Lung microvascular endothelial cell (primary cell): ENCODE measurements at regions not wholly inside any gene's neighbourhood (a gene's known extent, or its start where the extent isn't known, plus 50 kb on each side); places are given as distances from the start of the nearest gene placed in this dataset.

Source experiments
- DNase-seq, 2 donors: peaks; one replicate each; pipeline versions ENCODE4 v3.0.0 to v3.0.0-alpha.2; 2010; ENCODE audit warnings: low read depth in 2 of 2

- DNase-seq, result no peak
Measured at GRCh38 chr1:212525479-212526110, 83.0 kb upstream of the ATF3 start.

DNA sequence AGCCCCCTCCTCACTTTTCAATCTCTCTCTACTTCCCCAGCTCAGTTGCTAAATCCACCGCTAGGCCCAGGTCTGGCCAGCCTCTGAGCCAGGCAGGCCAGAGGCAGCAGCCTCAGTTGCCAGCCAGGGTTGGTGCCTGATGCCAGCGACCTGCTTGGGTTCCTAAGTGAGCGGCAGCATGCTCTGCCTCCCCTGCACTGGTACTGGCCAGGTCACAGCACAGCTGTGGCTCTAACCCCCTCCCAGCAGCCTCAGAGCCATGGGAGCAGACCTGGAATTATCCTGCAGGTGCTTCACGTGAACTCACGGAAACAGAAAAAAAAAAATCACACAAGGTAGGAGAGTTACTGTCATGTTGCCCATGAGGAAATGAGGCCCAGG is 82.5 kb upstream of the ATF3 start:
- DNase-seq, result no peak

DNA sequence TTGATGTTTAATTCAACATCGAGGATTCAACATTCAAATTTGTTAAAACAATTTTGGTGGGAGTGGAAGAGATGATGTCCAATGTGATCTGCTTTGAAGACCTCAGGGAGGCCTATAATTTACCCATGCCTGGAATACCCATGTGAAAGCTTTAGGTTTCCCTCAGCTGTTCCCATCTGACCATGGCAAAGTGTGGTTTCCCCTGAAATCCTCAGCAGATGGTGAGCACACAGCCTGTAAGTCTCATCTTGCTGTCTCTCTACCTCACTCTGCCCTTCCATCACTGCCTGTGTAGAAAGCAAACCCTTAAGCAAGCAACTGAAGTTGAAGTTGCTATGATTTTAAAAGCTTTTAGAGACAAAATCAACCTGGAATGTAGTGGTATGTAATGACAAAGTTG is 80.1 kb upstream of the ATF3 start:
- DNase-seq, result no peak

GRCh38 chr1:212529211-212529741 is 79.3 kb upstream of the ATF3 start:
- no peak for DNase-seq

- no peak for DNase-seq
Measured at GRCh38 chr1:212531267-212531666, 77.3 kb upstream of the ATF3 start.

GRCh38 chr1:212531796-212532195 is 76.8 kb upstream of the ATF3 start:
- DNase-seq, result no peak

DNA sequence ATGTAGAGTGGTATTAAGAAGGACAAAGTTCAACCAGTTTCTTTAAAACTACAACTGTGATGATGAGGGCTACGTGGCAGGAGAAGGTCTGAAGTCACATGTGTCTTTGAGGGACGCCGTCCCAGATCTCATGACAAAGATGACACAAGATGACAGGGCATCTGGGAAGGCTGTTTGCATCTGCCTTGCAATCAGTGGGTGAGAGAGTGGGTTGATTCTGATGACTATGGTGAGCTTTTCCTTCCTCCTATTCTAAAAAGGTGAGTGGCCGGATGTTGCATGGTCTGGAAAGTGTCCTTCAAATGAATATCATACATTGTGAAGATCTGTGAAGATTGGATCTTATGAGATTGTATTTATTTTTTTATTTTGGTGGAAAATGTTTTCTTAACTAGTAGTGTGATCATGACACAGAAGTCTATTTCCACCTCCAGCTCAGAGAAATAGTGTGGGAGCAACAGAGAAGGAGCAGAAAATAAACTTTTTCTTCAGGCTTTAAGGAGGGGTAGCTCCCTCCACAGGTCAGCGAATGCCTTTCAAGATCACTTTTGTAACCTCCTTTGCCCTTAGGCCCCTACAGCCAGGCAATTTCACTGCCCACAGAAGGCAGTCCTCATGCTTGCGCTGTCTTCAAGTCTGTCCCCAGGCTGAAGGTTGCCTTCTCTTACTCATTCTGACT is 76.0 kb upstream of the ATF3 start:
- no peak for DNase-seq

DNA sequence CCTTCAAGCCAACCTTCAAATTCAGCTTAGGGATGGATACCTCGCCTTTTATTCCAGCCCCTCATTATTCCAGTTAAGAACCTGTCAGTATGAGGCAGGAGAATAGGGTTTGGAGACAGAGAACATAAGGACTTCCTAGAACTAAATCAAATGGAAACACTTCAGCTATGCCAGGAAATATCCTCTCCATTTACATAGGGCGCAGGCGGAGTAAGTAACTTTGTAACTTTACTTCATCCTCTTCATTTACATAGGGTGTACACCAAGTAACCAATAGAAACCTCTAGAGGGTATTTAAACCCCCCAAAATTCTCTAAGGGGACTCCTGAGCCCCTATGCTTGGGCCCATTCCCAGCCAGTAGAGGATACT is 75.4 kb upstream of the ATF3 start:
- no peak for DNase-seq

DNA sequence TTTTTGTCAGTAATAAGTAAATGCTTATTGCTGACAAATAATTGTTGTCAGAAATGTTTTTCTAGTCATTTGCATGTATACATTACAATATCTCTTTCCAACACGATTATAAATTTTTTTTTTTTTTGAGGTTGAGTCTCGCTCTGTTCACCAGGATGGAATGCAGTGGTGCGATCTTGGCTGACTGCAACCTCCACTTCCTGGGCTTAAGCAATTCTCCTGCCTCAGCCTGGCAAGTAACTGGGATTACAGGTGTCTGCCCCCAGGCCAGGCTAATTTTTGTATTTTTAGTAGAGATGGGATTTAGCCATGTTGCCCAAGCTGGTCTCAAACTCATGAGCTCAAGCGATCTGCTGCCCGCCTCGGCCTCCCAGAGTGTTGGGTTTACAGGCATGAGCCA is 72.0 kb upstream of the ATF3 start:
- no peak for DNase-seq

DNA sequence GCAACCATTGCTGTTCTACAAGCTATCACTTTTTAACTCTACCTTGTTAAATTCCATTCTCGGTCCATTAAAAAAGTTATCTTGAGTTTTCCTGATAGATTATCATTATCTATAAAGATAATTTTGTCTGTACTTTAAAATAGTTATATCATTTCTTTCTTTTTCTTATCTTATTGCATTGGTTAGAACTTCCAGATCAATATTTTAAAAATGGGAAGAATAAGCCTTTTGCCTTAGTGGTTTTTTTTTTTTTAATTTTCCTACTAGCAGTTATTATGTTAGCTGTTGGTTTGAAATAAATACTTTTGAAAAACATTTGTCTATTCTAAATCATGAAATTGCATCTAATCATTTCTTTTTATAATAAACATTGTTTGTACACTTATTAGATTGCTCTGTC is 71.0 kb upstream of the ATF3 start:
- no peak for DNase-seq

DNA sequence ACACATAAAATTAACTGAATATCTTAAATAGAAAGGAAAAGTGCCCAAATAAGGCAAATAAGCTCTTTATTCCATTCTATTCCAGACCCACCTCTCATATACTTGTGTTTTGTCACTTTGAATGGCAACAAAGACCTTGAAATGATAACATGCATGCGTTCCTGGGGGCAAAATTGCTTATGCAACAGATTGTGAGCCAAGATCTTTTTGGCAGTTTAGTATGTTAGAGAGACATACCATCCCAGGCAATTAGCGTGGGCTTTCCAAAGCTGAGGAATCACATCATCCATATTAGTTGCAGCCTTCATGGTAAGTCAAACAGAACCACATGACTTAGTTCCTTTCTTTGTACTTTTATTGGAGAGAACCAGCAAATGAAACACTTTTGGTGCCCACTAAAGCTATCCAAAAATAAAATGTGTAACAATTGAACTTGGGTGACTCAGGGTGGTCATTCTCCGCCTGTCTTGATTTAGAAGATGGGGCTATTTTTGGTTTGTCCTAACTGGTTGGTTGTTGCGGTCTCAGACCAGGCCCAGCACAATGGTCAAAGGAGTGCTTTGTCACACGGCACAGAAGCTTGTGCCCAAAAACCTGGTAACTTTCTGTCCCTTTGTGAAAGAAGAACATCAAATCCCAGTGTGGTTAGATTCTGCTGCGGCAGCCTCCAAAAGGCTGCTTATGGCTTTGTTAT is 68.7 kb upstream of the ATF3 start:
- no peak for DNase-seq

GRCh38 chr1:212542761-212543187 is 65.8 kb upstream of the ATF3 start:
- DNase-seq, result no peak

DNA sequence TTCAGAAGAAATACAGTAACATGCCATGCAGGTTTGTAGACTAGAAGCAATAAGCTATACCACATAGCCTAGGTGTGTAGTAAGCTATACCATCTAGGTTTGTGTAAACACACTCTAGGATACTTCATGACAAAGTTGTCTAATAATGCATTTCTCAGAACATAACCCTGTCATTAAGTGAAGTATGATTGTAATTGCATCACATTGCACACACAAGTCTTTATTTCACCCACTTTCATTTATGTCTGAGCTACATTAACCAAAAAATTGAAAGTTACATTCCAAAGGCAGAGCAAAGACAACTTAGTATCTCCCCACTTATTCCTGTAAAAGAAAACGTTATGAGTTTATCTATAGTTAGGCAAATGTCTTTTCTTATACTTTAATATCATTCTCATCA is 64.5 kb upstream of the ATF3 start:
- no peak for DNase-seq

DNA sequence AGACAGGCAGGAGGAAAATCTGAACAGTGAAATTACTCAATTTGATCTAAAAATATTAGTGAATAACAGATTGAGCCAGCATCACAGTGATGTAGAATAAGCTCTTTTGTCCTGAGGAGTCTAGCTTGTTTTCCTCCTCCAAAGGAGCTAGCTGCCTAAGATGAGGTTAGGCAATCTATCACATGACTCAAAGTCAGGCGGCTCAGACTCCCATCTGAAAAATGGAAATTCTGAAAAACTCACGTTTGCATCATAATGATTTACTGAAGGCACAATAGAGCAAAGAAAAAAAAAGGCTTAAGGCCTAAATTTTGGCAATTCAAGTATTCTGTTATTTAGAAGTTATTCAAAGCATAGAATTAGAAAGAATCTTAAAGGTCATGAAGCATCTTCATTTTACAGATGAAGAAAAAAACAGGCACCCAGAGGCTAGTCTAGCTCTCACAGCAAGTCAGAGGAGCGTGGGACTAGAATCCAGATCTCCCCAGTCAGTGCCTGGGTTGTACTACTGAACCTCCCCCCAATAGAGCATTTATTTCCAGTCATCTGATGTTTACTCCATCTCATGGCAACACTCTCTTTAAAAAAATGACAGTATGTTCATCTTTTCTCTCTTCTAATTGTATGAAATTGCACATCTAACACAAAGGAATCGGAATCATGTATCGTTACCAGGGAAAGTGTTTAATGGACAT is 62.5 kb upstream of the ATF3 start:
- DNase-seq, result no peak

DNA sequence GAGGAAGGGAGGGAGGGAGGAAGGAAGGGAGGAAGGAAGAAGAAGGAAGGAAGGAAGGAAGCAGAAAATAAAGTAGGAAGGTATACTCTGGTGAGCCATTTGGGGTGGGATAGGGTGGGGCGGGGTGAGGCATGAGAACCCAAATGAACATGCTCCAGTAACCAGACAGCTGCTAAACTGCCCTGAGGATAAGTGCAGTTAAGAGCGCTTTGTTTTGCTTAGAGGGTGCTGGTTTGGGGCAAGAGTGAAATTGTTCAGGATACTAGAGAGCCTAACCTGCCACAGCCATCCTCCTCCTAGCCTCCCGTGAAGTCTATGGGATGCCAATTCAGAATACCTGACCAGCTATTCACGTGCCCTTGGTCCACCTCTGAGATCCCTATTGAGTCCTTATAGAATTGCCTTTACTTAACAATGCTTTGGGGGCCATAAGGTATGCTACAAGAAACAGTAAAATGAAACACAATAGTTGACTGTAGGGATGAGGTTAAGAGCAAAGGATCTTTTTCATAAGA is 59.0 kb upstream of the ATF3 start:
- no peak for DNase-seq

GRCh38 chr1:212551929-212552328 is 56.6 kb upstream of the ATF3 start:
- DNase-seq, result no peak

DNA sequence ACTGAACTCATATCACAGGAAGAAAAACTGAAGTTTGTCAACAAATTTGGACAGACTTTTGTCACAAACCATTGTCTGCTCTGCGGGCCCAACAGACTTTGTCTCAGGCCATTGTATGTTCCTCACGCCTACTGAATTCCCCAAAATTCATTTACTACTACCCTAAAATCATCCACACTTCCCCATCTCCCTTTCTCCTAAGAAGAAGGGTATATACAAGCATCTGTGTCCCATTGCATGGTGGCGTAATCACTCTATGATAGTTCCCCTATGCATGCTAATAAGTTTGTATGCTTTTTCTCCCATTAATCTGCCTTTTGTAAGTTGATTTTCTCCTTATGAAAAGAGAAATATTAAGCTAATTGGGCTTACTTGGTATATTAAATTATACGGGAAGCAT is 54.9 kb upstream of the ATF3 start:
- DNase-seq, result no peak

- DNase-seq, result no peak
Measured at GRCh38 chr1:212554401-212554800, 54.2 kb upstream of the ATF3 start.

DNA sequence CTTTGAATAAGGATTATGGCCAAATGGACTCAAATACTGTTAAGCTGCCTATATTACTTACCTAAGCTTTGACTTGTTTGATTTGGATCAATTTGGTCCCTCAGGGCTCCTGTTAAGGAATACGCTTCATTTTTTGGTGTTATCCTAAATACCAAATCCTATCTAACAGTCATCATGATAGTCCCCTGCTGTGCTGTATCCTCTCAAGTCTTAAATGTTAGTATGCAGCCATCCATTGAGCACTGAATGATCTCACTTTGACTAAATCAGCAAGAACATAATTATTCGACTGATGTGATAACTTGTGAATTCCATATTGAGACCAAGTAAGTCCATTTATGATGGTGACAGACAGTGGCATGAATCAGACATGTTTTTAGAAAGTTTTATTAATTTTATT is 53.1 kb upstream of the ATF3 start:
- DNase-seq, result no peak

- DNase-seq, result no peak
Measured at GRCh38 chr1:212556822-212557549, 51.6 kb upstream of the ATF3 start.
